Suprapubic skin (tissue), 4 donors: ENCODE measurements at regions not wholly inside any gene's neighbourhood (a gene's known extent, or its start where the extent isn't known, plus 50 kb on each side); places are given as distances from the start of the nearest gene placed in this dataset.

Source experiments
- EP300 ChIP-seq: sonication (generic); formaldehyde crosslinking; IDR thresholded peaks from one replicate; pipeline ENCODE4 v1.6.1; 2017; ENCODE audit warnings: antibody characterized with exemption
- POLR2A ChIP-seq, 2 donors: fragments of 450-650 bp; IDR thresholded peaks; one replicate each; pipeline ENCODE4 v1.6.1; 2017; ENCODE audit warnings: antibody characterized with exemption in 2 of 2, mild to moderate bottlenecking in 2 of 2, moderate library complexity in 2 of 2
- POLR2AphosphoS5 ChIP-seq, 3 donors: sonication (generic); formaldehyde crosslinking; IDR thresholded peaks; one replicate each; pipeline ENCODE4 v1.6.1; 2017; ENCODE audit warnings: antibody characterized with exemption in 3 of 3
- TF ChIP-seq, protein P1 (sequence below), 2 donors: fragments of 200-600 bp in 1 of 2; fragments of 450-650 bp in 1 of 2; sonication (generic) in 1 of 2; IDR thresholded peaks; one replicate each; pipeline ENCODE4 v1.5.1; 2016 to 2019; ENCODE audit warnings: antibody characterized with exemption in 2 of 2, mild to moderate bottlenecking in 1 of 2, moderate library complexity in 1 of 2

DNA sequence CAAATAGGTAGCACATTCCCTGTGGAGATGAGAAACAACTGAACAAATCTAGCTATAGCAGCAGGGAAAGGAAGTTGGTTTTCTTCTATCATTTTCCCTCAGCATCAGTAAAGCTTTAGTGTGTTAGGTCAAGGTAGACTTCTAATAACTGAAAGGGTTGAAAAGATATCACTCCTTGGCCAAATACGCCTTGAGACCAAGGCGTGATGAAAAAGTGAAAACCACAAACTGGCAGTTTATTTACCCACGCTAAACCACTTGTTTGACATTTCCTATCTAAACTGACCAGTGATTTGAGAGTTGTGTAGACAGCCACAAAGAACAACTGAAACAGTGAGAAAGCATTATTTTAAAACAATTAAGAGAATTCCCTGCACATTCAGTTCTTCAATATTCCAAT, 99.6 kb upstream of the SOX5 start:
- TF ChIP-seq, protein P1, sequence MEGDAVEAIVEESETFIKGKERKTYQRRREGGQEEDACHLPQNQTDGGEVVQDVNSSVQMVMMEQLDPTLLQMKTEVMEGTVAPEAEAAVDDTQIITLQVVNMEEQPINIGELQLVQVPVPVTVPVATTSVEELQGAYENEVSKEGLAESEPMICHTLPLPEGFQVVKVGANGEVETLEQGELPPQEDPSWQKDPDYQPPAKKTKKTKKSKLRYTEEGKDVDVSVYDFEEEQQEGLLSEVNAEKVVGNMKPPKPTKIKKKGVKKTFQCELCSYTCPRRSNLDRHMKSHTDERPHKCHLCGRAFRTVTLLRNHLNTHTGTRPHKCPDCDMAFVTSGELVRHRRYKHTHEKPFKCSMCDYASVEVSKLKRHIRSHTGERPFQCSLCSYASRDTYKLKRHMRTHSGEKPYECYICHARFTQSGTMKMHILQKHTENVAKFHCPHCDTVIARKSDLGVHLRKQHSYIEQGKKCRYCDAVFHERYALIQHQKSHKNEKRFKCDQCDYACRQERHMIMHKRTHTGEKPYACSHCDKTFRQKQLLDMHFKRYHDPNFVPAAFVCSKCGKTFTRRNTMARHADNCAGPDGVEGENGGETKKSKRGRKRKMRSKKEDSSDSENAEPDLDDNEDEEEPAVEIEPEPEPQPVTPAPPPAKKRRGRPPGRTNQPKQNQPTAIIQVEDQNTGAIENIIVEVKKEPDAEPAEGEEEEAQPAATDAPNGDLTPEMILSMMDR (IDR thresholded peaks at IDR 0.05): no peak
- no peak for TF ChIP-seq POLR2AphosphoS5 (IDR thresholded peaks at IDR 0.05)
- no peak for TF ChIP-seq EP300
- no peak for TF ChIP-seq POLR2A (IDR thresholded peaks at IDR 0.05)
